GM12875 (cell line): ENCODE measurements at regions not wholly inside any gene's neighbourhood (a gene's known extent, or its start where the extent isn't known, plus 50 kb on each side); places are given as distances from the start of the nearest gene placed in this dataset.

ENCODE experiments used
- H3K4me3 ChIP-seq: one replicate; pipeline ENCODE4 v1.5.1; 2011; ENCODE audit warnings: low read depth, low read length, control low read depth
- TF ChIP-seq, protein P1 (sequence below): IDR thresholded peaks from 2 replicates; pipeline ENCODE4 v1.5.1; 2011; ENCODE audit warnings: low read depth, mild to moderate bottlenecking, control low read depth, inconsistent platforms, low read length, moderate library complexity, borderline replicate concordance; ENCODE audit not compliant: insufficient read depth

DNA sequence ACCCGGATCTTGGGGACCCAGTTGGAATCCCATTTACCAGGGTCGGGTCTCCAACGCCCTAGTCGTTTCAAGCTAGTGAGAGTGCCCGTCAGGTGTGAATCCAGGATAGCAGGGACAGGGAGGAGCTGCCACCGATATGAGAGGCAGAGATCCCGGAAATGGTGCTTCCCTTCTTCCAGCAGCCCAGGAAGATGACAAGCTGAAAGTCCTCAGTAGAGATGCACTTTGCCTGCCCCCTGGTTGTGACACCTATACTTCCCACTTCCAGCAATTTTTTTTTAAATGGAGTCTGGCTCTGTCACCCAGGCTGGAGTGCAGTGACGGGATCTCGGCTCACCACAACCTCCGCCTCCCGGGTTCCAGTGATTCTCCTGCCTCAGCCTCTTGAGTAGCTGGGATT is 503.0 kb downstream of the NTRK3 start:
- TF ChIP-seq, protein P1, sequence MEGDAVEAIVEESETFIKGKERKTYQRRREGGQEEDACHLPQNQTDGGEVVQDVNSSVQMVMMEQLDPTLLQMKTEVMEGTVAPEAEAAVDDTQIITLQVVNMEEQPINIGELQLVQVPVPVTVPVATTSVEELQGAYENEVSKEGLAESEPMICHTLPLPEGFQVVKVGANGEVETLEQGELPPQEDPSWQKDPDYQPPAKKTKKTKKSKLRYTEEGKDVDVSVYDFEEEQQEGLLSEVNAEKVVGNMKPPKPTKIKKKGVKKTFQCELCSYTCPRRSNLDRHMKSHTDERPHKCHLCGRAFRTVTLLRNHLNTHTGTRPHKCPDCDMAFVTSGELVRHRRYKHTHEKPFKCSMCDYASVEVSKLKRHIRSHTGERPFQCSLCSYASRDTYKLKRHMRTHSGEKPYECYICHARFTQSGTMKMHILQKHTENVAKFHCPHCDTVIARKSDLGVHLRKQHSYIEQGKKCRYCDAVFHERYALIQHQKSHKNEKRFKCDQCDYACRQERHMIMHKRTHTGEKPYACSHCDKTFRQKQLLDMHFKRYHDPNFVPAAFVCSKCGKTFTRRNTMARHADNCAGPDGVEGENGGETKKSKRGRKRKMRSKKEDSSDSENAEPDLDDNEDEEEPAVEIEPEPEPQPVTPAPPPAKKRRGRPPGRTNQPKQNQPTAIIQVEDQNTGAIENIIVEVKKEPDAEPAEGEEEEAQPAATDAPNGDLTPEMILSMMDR: no peak
- no peak overlapping the region for H3K4me3 ChIP-seq

DNA sequence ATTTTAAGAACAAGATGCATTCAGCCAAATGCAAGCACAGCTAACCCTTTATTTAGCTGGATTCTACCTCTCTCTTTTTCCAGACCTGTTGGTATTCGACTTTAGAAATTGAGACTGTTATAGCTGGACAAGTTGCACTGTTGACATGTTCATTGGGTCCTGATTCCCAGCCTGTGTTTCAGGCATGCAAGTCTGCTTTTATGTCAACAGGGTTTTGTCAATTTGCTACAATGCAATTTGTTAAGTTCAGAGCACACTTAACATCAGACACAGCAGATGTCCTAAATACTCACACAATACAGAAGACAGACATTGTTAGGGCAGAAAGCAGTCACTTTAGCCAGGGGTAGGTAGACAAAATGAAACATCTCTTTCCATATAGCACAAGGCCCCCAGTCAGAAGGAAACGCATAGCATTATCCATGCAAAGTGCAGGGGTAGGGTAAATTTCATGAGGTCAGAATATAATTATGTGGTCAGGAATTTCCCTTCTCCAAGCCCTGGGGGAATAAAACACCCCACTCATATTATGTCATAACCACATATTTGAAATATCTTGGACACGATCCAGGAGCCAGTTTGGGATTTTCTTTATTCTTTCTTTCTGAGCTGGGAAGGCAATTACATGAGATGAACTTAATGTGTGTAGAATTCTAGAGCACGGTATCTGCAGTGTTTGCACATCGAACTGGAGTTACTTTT is 504.1 kb downstream of the NTRK3 start:
- H3K4me3 ChIP-seq: no peak overlapping the region
- TF ChIP-seq, protein P1: no peak

DNA sequence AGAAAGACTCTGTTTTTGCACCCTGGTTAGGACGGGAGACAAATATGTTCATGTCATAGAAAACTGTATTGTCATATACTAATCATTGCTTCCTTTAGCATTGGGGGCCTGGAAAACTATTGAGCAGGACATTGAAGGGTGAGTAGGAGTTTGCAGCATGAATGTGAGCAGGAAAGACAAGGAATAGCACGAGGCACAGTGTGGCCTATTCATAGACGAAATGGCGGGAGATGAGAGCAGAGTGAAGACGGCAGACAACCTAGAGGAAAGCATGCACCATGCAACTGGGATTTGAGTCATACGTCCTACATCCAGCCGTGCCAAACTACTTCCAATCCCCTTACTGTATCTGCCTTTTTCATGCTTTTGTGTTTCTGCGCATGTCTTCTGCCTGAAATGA is 508.1 kb downstream of the NTRK3 start:
- H3K4me3 ChIP-seq: no peak overlapping the region
- TF ChIP-seq, protein P1: no peak

DNA sequence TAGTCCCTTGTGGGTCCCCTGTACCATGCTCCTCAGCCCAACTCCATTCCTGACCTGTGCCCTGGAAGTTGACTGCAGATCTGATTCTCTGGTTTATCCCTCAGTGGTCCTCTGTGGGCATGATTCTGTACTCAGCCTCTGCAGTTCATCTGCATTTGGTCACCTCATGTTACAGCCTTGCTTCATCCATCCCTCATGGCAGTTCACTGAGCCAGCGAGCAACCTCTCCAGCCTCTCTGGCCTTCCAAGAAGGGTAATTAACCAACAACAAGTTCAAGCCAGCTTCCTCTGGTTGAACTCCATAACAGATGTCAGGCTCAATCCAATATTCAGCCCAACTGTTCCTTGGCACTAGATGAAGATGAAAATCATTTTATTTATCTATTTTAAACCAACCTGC is 509.5 kb downstream of the NTRK3 start:
- H3K4me3 ChIP-seq: no peak overlapping the region
- TF ChIP-seq, protein P1: no peak

DNA sequence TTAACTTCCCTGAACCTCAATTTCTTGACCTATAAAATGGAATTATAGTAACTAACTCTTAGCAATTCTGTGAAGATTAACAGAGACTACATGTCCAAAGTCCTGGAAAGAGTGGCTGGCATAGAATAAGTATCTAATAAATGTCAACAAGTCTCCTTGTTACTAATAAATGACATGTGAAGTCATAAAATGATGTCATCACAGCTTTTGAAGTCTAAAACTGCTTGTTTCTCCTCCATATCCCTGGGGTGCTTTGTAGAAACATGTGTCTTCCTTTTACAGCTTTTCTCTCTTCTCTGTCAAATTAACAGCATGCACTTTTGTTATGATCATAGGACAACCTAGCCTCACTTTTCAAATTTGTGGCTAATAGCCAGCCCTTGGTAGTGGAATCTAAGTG is 510.2 kb downstream of the NTRK3 start:
- no peak overlapping the region for H3K4me3 ChIP-seq
- TF ChIP-seq, protein P1: no peak

DNA sequence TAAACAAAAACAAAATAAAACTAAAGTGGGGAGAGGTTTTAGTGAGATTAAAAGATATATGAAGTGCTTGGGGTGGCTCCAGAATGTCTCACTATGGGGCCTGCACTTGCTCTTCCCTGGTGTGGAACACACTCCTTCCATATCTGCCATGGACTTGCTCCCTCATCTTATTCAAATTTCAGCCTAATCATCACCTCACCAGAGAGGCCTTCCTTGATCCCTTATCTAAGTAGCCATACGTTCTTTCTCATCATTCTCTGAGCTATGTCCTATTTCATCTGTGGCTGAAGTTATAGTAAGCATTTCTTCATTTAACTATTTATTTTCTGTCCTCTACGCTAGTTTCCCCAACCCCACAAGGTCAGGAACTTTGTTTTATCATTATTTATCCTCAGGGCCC is 511.7 kb downstream of the NTRK3 start:
- no peak overlapping the region for H3K4me3 ChIP-seq
- TF ChIP-seq, protein P1: no peak

DNA sequence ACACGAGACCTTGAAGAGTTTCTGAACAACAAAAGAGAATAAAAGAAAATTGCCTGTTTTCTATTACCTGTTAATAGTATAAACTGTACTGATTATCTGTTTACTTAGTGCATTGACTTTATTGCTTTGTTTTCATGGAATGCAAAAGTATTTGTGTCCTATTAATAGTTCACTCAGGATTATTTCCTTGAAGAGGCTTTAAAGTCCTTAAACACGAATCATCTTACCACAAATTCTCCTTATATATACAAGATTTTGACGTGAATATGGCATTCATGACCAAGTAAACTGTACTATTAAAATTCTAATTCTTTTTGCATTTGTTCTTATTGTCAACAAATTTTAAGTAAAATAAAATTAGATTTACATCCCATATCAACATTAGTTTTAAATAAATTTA is 513.0 kb downstream of the NTRK3 start:
- H3K4me3 ChIP-seq: no peak overlapping the region
- TF ChIP-seq, protein P1: no peak
